ENCODE measurements at regions not wholly inside any gene's neighbourhood (a gene's known extent, or its start where the extent isn't known, plus 50 kb on each side); places are given as distances from the start of the nearest gene placed in this dataset.
"Not testable (repeated sequence)": the region's sequence is repeated elsewhere in the genome, so short reads cannot be mapped to it uniquely, and the experiment has no call there.

DNA sequence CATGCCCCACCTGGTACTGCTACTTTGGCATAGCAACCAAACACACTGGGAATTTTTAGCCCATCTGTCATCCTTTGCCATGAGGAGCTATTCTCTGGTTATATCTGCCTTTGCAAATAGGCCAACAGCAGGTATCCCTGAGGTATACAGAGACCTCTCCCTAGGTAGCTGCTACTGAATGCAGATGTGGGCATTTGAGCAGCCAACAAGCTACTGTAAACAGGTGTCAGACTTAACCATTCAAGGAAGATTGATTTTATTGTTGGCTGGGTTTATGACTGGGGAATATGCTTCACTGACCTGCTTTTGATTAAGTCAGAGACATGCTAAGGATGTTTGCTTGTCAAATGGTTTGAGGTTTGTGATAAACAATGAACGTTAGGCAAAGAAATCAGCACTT is 183.2 kb downstream of the OXSM start:
- Histone ChIP-seq H3K27ac (ENCODE audit: insufficient read depth, low read depth, low read length, poor library complexity, severe bottlenecking) (no peak overlapping the region), H3K4me1 (ENCODE audit: control insufficient read depth, insufficient read depth, low read length) (no peaks in the 10 kb centered on the region)
- WGBS, 2 experiments = 79 to 83% methylated on average over 1 of the region's 1 CpG

DNA sequence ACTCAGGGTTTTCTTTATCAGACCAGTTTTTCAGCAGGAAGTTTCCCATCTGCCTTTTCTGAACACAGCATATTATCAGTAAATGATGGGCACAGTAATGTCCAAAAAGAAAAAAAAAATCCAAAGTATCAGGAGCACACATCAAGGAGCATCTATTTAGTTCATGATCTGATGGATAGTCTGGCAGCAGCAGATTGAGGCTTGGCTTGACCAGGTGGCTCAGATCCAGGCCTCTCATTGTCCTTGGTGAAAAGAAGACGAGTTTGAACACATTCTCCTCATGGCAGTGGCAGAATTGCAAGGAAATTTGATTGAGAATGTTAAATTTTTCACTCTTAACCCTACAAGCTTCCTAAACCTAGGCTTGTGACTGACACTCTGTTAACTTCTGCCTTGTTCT is 192.9 kb downstream of the OXSM start:
- no peaks in the 10 kb centered on the region for H3K9me3 ChIP-seq (ENCODE audit: control insufficient read depth, low read length)
- no peak overlapping the region for H3K4me3 ChIP-seq (ENCODE audit: insufficient read depth, low read depth, low read length)
- H3K4me1 ChIP-seq (ENCODE audit: control insufficient read depth, insufficient read depth, low read length) = no peaks in the 10 kb centered on the region
- no peak overlapping the region for H3K27ac ChIP-seq (ENCODE audit: insufficient read depth, low read depth, low read length, poor library complexity, severe bottlenecking)
- H3K36me3 ChIP-seq (ENCODE audit: control insufficient read depth, insufficient read depth, low read length) = no peaks in the 10 kb centered on the region
- H3K27me3 ChIP-seq (ENCODE audit: control insufficient read depth, insufficient read depth, low read length, poor library complexity, severe bottlenecking) = no peaks in the 10 kb centered on the region
- WGBS, 2 experiments = 67 to 83% methylated on average over 1 of the region's 1 CpG

More for the DNA sequence above, 183.2 kb downstream of the OXSM start:
- Histone ChIP-seq H3K9me3 (ENCODE audit: control insufficient read depth, low read length) (no peaks in the 10 kb centered on the region), H3K36me3 (ENCODE audit: control insufficient read depth, insufficient read depth, low read length) (no peaks in the 10 kb centered on the region), H3K4me3 (ENCODE audit: insufficient read depth, low read depth, low read length) (no peak overlapping the region), H3K27me3 (ENCODE audit: control insufficient read depth, insufficient read depth, low read length, poor library complexity, severe bottlenecking) (no peaks in the 10 kb centered on the region)

GRCh38 chr3:25985621-25986020 is 195.7 kb downstream of the OXSM start:
- H3K27me3 ChIP-seq (ENCODE audit: control insufficient read depth, insufficient read depth, low read length, poor library complexity, severe bottlenecking) = no peaks in the 10 kb centered on the region
- no peak overlapping the region for H3K27ac ChIP-seq (ENCODE audit: insufficient read depth, low read depth, low read length, poor library complexity, severe bottlenecking)
- 86 to 91% methylated on average over 1 of the region's 1 CpG for WGBS, 2 experiments
- H3K4me1 ChIP-seq (ENCODE audit: control insufficient read depth, insufficient read depth, low read length) = no peaks in the 10 kb centered on the region
- no peak overlapping the region for H3K4me3 ChIP-seq (ENCODE audit: insufficient read depth, low read depth, low read length)
- H3K36me3 ChIP-seq (ENCODE audit: control insufficient read depth, insufficient read depth, low read length) = no peaks in the 10 kb centered on the region
- no peaks in the 10 kb centered on the region for H3K9me3 ChIP-seq (ENCODE audit: control insufficient read depth, low read length)

DNA sequence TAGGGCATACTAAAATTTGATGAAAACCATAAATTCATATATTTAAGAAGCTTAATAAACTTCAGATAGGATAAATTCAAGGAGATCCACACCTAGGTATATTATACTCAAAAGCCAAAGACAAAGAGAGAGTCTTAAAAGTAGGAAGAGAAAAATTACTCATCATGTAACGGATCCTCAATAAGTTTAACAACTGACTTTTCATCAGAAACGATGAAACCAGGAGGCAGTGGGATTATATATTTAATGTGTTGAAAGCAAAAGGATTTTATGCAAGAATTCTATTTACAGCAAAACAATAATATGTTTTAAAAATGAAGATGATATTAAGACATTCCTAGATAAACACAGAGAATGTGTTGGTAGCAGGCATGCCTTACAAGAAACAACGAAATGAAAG is 202.7 kb downstream of the OXSM start:
- no peaks in the 10 kb centered on the region for H3K9me3 ChIP-seq (ENCODE audit: control insufficient read depth, low read length)
- H3K4me1 ChIP-seq (ENCODE audit: control insufficient read depth, insufficient read depth, low read length) = no peaks in the 10 kb centered on the region
- WGBS, 2 experiments = 94% methylated on average over 3 of the region's 3 CpGs; no CpG with 5 or more reads in 1 of the 2 experiments
- H3K36me3 ChIP-seq (ENCODE audit: control insufficient read depth, insufficient read depth, low read length) = no peaks in the 10 kb centered on the region
- no peaks in the 10 kb centered on the region for H3K27me3 ChIP-seq (ENCODE audit: control insufficient read depth, insufficient read depth, low read length, poor library complexity, severe bottlenecking)
- no peak overlapping the region for H3K27ac ChIP-seq (ENCODE audit: insufficient read depth, low read depth, low read length, poor library complexity, severe bottlenecking)
- H3K4me3 ChIP-seq (ENCODE audit: insufficient read depth, low read depth, low read length) = no peak overlapping the region

- Histone ChIP-seq H3K4me1 (ENCODE audit: control insufficient read depth, insufficient read depth, low read length) (no peaks in the 10 kb centered on the region), H3K4me3 (ENCODE audit: insufficient read depth, low read depth, low read length) (no peak overlapping the region), H3K9me3 (ENCODE audit: control insufficient read depth, low read length) (no peaks in the 10 kb centered on the region), H3K27me3 (ENCODE audit: control insufficient read depth, insufficient read depth, low read length, poor library complexity, severe bottlenecking) (no peaks in the 10 kb centered on the region), H3K27ac (ENCODE audit: insufficient read depth, low read depth, low read length, poor library complexity, severe bottlenecking) (no peak overlapping the region), H3K36me3 (ENCODE audit: control insufficient read depth, insufficient read depth, low read length) (no peaks in the 10 kb centered on the region)
Measured at GRCh38 chr3:26004172-26004571, 214.3 kb downstream of the OXSM start.

DNA sequence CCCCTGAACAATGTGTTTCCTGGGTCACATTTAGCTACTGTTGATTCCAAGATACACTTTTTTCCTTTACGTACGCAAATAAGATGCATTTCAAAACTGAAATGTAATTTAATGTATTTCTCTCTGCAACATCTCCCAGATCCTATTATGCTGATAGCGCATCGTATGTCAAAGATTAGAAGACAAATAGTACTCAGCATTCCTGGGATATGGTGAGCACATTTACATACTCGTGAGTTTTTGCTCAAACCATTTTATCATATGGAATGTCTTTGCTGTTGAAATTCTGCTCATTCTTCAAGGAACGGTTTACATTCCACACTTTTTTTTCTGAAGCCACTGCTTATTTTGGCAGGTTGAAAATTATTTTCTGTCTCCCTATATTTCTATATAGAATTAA is 221.4 kb downstream of the OXSM start:
- H3K4me3 ChIP-seq (ENCODE audit: insufficient read depth, low read depth, low read length) = no peak overlapping the region
- H3K27ac ChIP-seq (ENCODE audit: insufficient read depth, low read depth, low read length, poor library complexity, severe bottlenecking) = no peak overlapping the region
- no peaks in the 10 kb centered on the region for H3K4me1 ChIP-seq (ENCODE audit: control insufficient read depth, insufficient read depth, low read length)
- H3K9me3 ChIP-seq (ENCODE audit: control insufficient read depth, low read length) = no peaks in the 10 kb centered on the region
- WGBS, 2 experiments = 94 to 95% methylated on average over 6 of the region's 6 CpGs
- no peaks in the 10 kb centered on the region for H3K27me3 ChIP-seq (ENCODE audit: control insufficient read depth, insufficient read depth, low read length, poor library complexity, severe bottlenecking)
- H3K36me3 ChIP-seq (ENCODE audit: control insufficient read depth, insufficient read depth, low read length) = no peaks in the 10 kb centered on the region

- H3K36me3 ChIP-seq (ENCODE audit: control insufficient read depth, insufficient read depth, low read length) = no peaks in the 10 kb centered on the region
- H3K4me3 ChIP-seq (ENCODE audit: insufficient read depth, low read depth, low read length) = no peak overlapping the region
- 95 to 98% methylated on average over 3 of the region's 3 CpGs for WGBS, 2 experiments
- no peaks in the 10 kb centered on the region for H3K9me3 ChIP-seq (ENCODE audit: control insufficient read depth, low read length)
- H3K27me3 ChIP-seq (ENCODE audit: control insufficient read depth, insufficient read depth, low read length, poor library complexity, severe bottlenecking) = no peaks in the 10 kb centered on the region
- H3K27ac ChIP-seq (ENCODE audit: insufficient read depth, low read depth, low read length, poor library complexity, severe bottlenecking) = no peak overlapping the region
- no peaks in the 10 kb centered on the region for H3K4me1 ChIP-seq (ENCODE audit: control insufficient read depth, insufficient read depth, low read length)
Measured at GRCh38 chr3:26012241-26012745, 222.4 kb downstream of the OXSM start.

DNA sequence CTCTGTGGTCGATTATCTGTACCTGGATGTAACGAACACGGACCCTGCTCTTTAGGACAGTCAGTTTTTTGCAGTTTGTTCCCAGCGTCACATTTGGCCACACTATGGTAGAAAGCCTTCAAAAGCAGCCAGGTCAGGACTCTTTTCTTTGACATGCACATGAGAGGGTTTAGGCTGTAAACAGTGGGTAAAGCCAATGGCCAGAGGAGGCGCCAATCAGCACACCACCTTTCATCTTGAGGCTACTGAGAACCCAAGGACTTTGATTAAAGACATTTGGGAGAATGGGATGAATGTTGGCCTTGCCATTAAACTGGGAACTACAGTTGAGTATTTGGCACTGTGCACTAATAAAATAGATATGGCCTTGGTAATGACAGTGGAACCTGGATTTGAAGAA is 225.9 kb downstream of the OXSM start:
- H3K9me3 ChIP-seq (ENCODE audit: control insufficient read depth, low read length) = no peaks in the 10 kb centered on the region
- H3K27me3 ChIP-seq (ENCODE audit: control insufficient read depth, insufficient read depth, low read length, poor library complexity, severe bottlenecking) = no peaks in the 10 kb centered on the region
- H3K4me1 ChIP-seq (ENCODE audit: control insufficient read depth, insufficient read depth, low read length) = no peaks in the 10 kb centered on the region
- no peaks in the 10 kb centered on the region for H3K36me3 ChIP-seq (ENCODE audit: control insufficient read depth, insufficient read depth, low read length)
- 90 to 93% methylated on average over 5 of the region's 5 CpGs for WGBS, 2 experiments
- no peak overlapping the region for H3K27ac ChIP-seq (ENCODE audit: insufficient read depth, low read depth, low read length, poor library complexity, severe bottlenecking)
- no peak overlapping the region for H3K4me3 ChIP-seq (ENCODE audit: insufficient read depth, low read depth, low read length)

- 90 to 94% methylated on average over 1 of the region's 1 CpG for WGBS, 2 experiments
- H3K36me3 ChIP-seq (ENCODE audit: control insufficient read depth, insufficient read depth, low read length) = no peaks in the 10 kb centered on the region
- no peaks in the 10 kb centered on the region for H3K9me3 ChIP-seq (ENCODE audit: control insufficient read depth, low read length)
- no peak overlapping the region for H3K4me3 ChIP-seq (ENCODE audit: insufficient read depth, low read depth, low read length)
- no peaks in the 10 kb centered on the region for H3K4me1 ChIP-seq (ENCODE audit: control insufficient read depth, insufficient read depth, low read length)
- H3K27ac ChIP-seq (ENCODE audit: insufficient read depth, low read depth, low read length, poor library complexity, severe bottlenecking) = no peak overlapping the region
- H3K27me3 ChIP-seq (ENCODE audit: control insufficient read depth, insufficient read depth, low read length, poor library complexity, severe bottlenecking) = no peaks in the 10 kb centered on the region
Measured at GRCh38 chr3:26018889-26019288, 229.0 kb downstream of the OXSM start.

- not testable (repeated sequence) for H3K27ac ChIP-seq (ENCODE audit: insufficient read depth, low read depth, low read length, poor library complexity, severe bottlenecking); H3K36me3 ChIP-seq (ENCODE audit: control insufficient read depth, insufficient read depth, low read length); H3K9me3 ChIP-seq (ENCODE audit: control insufficient read depth, low read length); H3K4me3 ChIP-seq (ENCODE audit: insufficient read depth, low read depth, low read length); H3K4me1 ChIP-seq (ENCODE audit: control insufficient read depth, insufficient read depth, low read length); H3K27me3 ChIP-seq (ENCODE audit: control insufficient read depth, insufficient read depth, low read length, poor library complexity, severe bottlenecking)
- 90 to 95% methylated on average over 3 of the region's 3 CpGs for WGBS, 2 experiments
Measured at GRCh38 chr3:26024206-26024605, 234.3 kb downstream of the OXSM start.

DNA sequence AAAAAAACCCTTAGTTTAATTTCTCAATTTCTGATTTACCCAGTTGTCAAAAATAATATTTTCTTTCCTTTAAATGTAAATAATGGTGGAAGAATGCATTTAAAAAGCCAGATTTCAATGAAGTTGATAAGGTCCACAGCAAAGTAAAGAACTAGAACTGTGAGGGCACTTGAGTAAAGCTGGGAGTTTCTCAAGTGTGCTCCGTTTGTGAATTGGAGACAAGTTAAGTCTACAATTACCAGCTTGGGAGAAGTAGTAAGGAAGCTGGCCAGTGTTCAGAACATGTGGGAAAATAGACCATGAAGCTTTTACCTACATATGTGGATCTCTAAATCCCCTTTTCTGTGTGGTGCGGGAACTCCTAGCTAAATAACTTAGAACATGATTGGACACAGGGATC is 239.4 kb downstream of the OXSM start:
- H3K9me3 ChIP-seq (ENCODE audit: control insufficient read depth, low read length) = no peaks in the 10 kb centered on the region
- no peak overlapping the region for H3K27ac ChIP-seq (ENCODE audit: insufficient read depth, low read depth, low read length, poor library complexity, severe bottlenecking)
- H3K36me3 ChIP-seq (ENCODE audit: control insufficient read depth, insufficient read depth, low read length) = no peaks in the 10 kb centered on the region
- no peak overlapping the region for H3K4me3 ChIP-seq (ENCODE audit: insufficient read depth, low read depth, low read length)
- no peaks in the 10 kb centered on the region for H3K27me3 ChIP-seq (ENCODE audit: control insufficient read depth, insufficient read depth, low read length, poor library complexity, severe bottlenecking)
- 91 to 95% methylated on average over 2 of the region's 2 CpGs for WGBS, 2 experiments
- H3K4me1 ChIP-seq (ENCODE audit: control insufficient read depth, insufficient read depth, low read length) = no peaks in the 10 kb centered on the region

Measured in ectodermal cell (in vitro differentiated cells).